DOHH2 (cell line): ENCODE measurements at regions not wholly inside any gene's neighbourhood (a gene's known extent, or its start where the extent isn't known, plus 50 kb on each side); places are given as distances from the start of the nearest gene placed in this dataset.

ENCODE experiments used
- H3F3A ChIP-seq: fragments of 200-600 bp; sonication (generic), shearing (Covaris generic); 2 replicates; pipeline ENCODE4 v1.6.0; 2016; ENCODE audit warnings: antibody characterized with exemption, mild to moderate bottlenecking; ENCODE audit not compliant: control insufficient read depth, insufficient read depth
- H3K27ac ChIP-seq: fragments of 200-600 bp; sonication (generic); 2 replicates; pipeline ENCODE4 v1.5.1; 2014; ENCODE audit warnings: low read depth, mild to moderate bottlenecking, low read length, moderate library complexity
- H3K27me3 ChIP-seq: fragments of 200-600 bp; sonication (generic); 2 replicates; pipeline ENCODE4 v1.6.1; 2014; ENCODE audit warnings: mild to moderate bottlenecking, low read length, mixed read lengths; ENCODE audit not compliant: control insufficient read depth
- H3K36me3 ChIP-seq: fragments of 200-600 bp; sonication (generic); 2 replicates; pipeline ENCODE4 v1.6.1; 2014; ENCODE audit warnings: mild to moderate bottlenecking, low read length, moderate library complexity, mixed read lengths; ENCODE audit not compliant: control insufficient read depth
- H3K4me1 ChIP-seq: fragments of 200-600 bp; sonication (generic); 2 replicates; pipeline ENCODE4 v1.6.1; 2014; ENCODE audit warnings: mild to moderate bottlenecking, low read length, mixed read lengths; ENCODE audit not compliant: control insufficient read depth
- H3K4me2 ChIP-seq: fragments of 200-600 bp; sonication (generic); 2 replicates; pipeline ENCODE4 v1.6.0; 2014; ENCODE audit warnings: mild to moderate bottlenecking, low read length, moderate library complexity
- H3K4me3 ChIP-seq: fragments of 200-600 bp; sonication (generic); 2 replicates; pipeline ENCODE4 v1.5.1; 2014; ENCODE audit warnings: mild to moderate bottlenecking, low read length, mixed read lengths
- H3K79me2 ChIP-seq: fragments of 200-600 bp; sonication (generic); 2 replicates; pipeline ENCODE4 v1.6.1; 2014; ENCODE audit warnings: mild to moderate bottlenecking, low read length, mixed read lengths; ENCODE audit not compliant: control insufficient read depth
- H3K9me2 ChIP-seq: fragments of 200-600 bp; sonication (generic); replicated peaks from 2 replicates; pipeline ENCODE4 v1.6.1; 2014; ENCODE audit warnings: mild to moderate bottlenecking, low read length, mixed read lengths; ENCODE audit not compliant: control insufficient read depth
- H3K9me3 ChIP-seq: fragments of 200-600 bp; sonication (generic); 2 replicates; pipeline ENCODE4 v1.6.1; 2014; ENCODE audit warnings: antibody characterized with exemption, low read length, mixed read lengths; ENCODE audit not compliant: control insufficient read depth, insufficient read depth
- H4K20me1 ChIP-seq: fragments of 200-600 bp; sonication (generic); 2 replicates; pipeline ENCODE4 v1.6.0; 2014; ENCODE audit warnings: low read depth, mild to moderate bottlenecking, antibody characterized with exemption, low read length, moderate library complexity; ENCODE audit not compliant: control insufficient read depth, insufficient read depth
- CTCF ChIP-seq: fragments of 200-600 bp; sonication (generic); IDR thresholded peaks from one replicate; pipeline ENCODE4 v1.5.1; 2014; ENCODE audit warnings: antibody characterized with exemption, mild to moderate bottlenecking, low read depth, low read length; ENCODE audit not compliant: poor library complexity, severe bottlenecking
- EZH2phosphoT487 ChIP-seq: fragments of 200-600 bp; sonication (generic); IDR thresholded peaks from 2 replicates; pipeline ENCODE4 v1.6.1; 2017; ENCODE audit warnings: borderline replicate concordance, mild to moderate bottlenecking, antibody characterized with exemption, low read length, moderate library complexity, mixed read lengths

GRCh38 chr7:131072505-131073091 is 255.1 kb upstream of the MKLN1 start:
- Histone ChIP-seq H3K79me2 (peaks cover 96% of the 10 kb centered on the region), H3K27ac (no peak overlapping the region), H3K9me3 (no peaks in the 10 kb centered on the region), H4K20me1 (peaks cover 15% of the 10 kb centered on the region; the same call in 1 of the 2 replicates), H3K4me2 (peak overlapping the region; percentile 24), H3F3A (peaks cover 37% of the 10 kb centered on the region), H3K9me2 (no peaks in the 10 kb centered on the region), H3K27me3 (no peaks in the 10 kb centered on the region), H3K4me3 (0 out of 2 replicates have a peak overlapping the region, but pooled peaks have one; percentile 5), H3K36me3 (peaks cover 59% of the 10 kb centered on the region), H3K4me1 (peaks cover 75% of the 10 kb centered on the region)
- TF ChIP-seq CTCF, result no peak
- no peak for TF ChIP-seq EZH2phosphoT487

GRCh38 chr7:131074043-131074442 is 253.6 kb upstream of the MKLN1 start:
- Histone ChIP-seq H3K4me3 (no peak overlapping the region), H3K27ac (no peak overlapping the region), H3K9me3 (no peaks in the 10 kb centered on the region), H3K4me2 (no peak overlapping the region), H3K36me3 (peaks cover 57% of the 10 kb centered on the region), H3K9me2 (no peaks in the 10 kb centered on the region), H4K20me1 (peaks cover 11% of the 10 kb centered on the region; the same call in 1 of the 2 replicates), H3K4me1 (peaks cover 62% of the 10 kb centered on the region), H3F3A (peaks cover 37% of the 10 kb centered on the region), H3K27me3 (no peaks in the 10 kb centered on the region), H3K79me2 (peaks cover 96% of the 10 kb centered on the region)
- TF ChIP-seq EZH2phosphoT487 (no peak), CTCF (no peak)

- Histone ChIP-seq H3K9me2 (no peaks in the 10 kb centered on the region), H3K27me3 (no peaks in the 10 kb centered on the region), H3K4me1 (peaks cover 57% of the 10 kb centered on the region), H3K9me3 (no peaks in the 10 kb centered on the region), H3F3A (peaks cover 37% of the 10 kb centered on the region), H3K4me2 (no peak overlapping the region), H3K36me3 (peaks cover 62% of the 10 kb centered on the region), H4K20me1 (peaks cover 16% of the 10 kb centered on the region; the same call in 1 of the 2 replicates), H3K4me3 (no peak overlapping the region), H3K79me2 (peaks cover 96% of the 10 kb centered on the region), H3K27ac (no peak overlapping the region)
- no peak for TF ChIP-seq CTCF
- no peak for TF ChIP-seq EZH2phosphoT487
Observed at GRCh38 chr7:131074585-131074984, 253.1 kb upstream of the MKLN1 start.
